Common myeloid progenitor, CD34-positive (primary cell): ENCODE measurements at regions not wholly inside any gene's neighbourhood (a gene's known extent, or its start where the extent isn't known, plus 50 kb on each side); places are given as distances from the start of the nearest gene placed in this dataset.

Experiments used
- CTCF ChIA-PET: fragments of 350-600 bp; sonication (Branson Sonifier 250); formaldehyde crosslinking; loops from one replicate; lab custom pipeline; 2021; ENCODE audit warnings: antibody characterized with exemption; lab: Charles Lee
- POLR2A ChIA-PET: fragments of 350-600 bp; sonication (Branson Sonifier 250); formaldehyde crosslinking; loops from one replicate; lab custom pipeline; 2021; ENCODE audit warnings: antibody characterized with exemption; lab: Charles Lee
- DNase-seq, 3 donors: peaks; one replicate each; pipeline versions ENCODE4 v3.0.0 to v3.0.0-alpha.2; 2013
- H3K27ac ChIP-seq, 2 experiments: 1 replicate in 1 of 2; 2 replicates in 1 of 2; pipeline ENCODE4 v1.7.0; 2013; ENCODE audit warnings: inconsistent platforms in 2 of 2, low read length in 2 of 2, mild to moderate bottlenecking in 2 of 2, low read depth in 1 of 2, moderate library complexity in 1 of 2; ENCODE audit not compliant: severe bottlenecking in 2 of 2, insufficient read depth in 1 of 2, poor library complexity in 1 of 2
- H3K27me3 ChIP-seq, 5 experiments: replicated peaks in 2 of 5; 1 replicate in 3 of 5; 2 replicates in 2 of 5; pipeline versions ENCODE4 v1.6.1 to v1.7.0; 2013; ENCODE audit warnings: low read length in 4 of 5, mild to moderate bottlenecking in 2 of 5, moderate library complexity in 2 of 5, inconsistent platforms in 1 of 5; ENCODE audit not compliant: insufficient read depth in 5 of 5, control insufficient read depth in 4 of 5
- H3K36me3 ChIP-seq, 4 experiments: 1 replicate in 2 of 4; 2 replicates in 2 of 4; pipeline versions ENCODE4 v1.6.1 to v1.7.0; 2013; ENCODE audit warnings: low read length in 3 of 4, control low read depth in 1 of 4, mild to moderate bottlenecking in 1 of 4; ENCODE audit not compliant: control insufficient read depth in 4 of 4, insufficient read depth in 4 of 4
- H3K4me1 ChIP-seq, 4 experiments: 1 replicate in 3 of 4; 2 replicates in 1 of 4; pipeline versions ENCODE4 v1.6.1 to v1.7.1; 2013; ENCODE audit warnings: low read length in 3 of 4, mild to moderate bottlenecking in 3 of 4, control low read depth in 1 of 4, inconsistent platforms in 1 of 4, moderate library complexity in 1 of 4; ENCODE audit not compliant: control insufficient read depth in 4 of 4, insufficient read depth in 4 of 4; ENCODE audit errors: control extremely low read depth in 1 of 4
- H3K4me3 ChIP-seq, 7 experiments: 1 replicate in 4 of 7; 2 replicates in 3 of 7; pipeline versions ENCODE4 v1.5.1 to v1.7.0; 2013; ENCODE audit warnings: mild to moderate bottlenecking in 7 of 7, low read length in 6 of 7, moderate library complexity in 6 of 7, inconsistent platforms in 2 of 7, low read depth in 2 of 7, control low read depth in 1 of 7; ENCODE audit not compliant: insufficient read depth in 4 of 7, control insufficient read depth in 1 of 7; ENCODE audit errors: extremely low read depth in 1 of 7
- H3K9me3 ChIP-seq, 5 experiments: 1 replicate in 4 of 5; 2 replicates in 1 of 5; pipeline versions ENCODE4 v1.6.1 to v1.7.1; 2013; ENCODE audit warnings: low read length in 4 of 5, mild to moderate bottlenecking in 2 of 5, inconsistent platforms in 1 of 5, low read depth in 1 of 5, moderate library complexity in 1 of 5; ENCODE audit not compliant: control insufficient read depth in 4 of 5, insufficient read depth in 2 of 5; ENCODE audit errors: control extremely low read depth in 1 of 5
- WGBS: methylation state at CpG from one replicate; pipeline ENCODE4 v1.1.5; 2013; ENCODE audit not compliant: insufficient coverage; 5-methylcytosine and 5-hydroxymethylcytosine counted together

DNA sequence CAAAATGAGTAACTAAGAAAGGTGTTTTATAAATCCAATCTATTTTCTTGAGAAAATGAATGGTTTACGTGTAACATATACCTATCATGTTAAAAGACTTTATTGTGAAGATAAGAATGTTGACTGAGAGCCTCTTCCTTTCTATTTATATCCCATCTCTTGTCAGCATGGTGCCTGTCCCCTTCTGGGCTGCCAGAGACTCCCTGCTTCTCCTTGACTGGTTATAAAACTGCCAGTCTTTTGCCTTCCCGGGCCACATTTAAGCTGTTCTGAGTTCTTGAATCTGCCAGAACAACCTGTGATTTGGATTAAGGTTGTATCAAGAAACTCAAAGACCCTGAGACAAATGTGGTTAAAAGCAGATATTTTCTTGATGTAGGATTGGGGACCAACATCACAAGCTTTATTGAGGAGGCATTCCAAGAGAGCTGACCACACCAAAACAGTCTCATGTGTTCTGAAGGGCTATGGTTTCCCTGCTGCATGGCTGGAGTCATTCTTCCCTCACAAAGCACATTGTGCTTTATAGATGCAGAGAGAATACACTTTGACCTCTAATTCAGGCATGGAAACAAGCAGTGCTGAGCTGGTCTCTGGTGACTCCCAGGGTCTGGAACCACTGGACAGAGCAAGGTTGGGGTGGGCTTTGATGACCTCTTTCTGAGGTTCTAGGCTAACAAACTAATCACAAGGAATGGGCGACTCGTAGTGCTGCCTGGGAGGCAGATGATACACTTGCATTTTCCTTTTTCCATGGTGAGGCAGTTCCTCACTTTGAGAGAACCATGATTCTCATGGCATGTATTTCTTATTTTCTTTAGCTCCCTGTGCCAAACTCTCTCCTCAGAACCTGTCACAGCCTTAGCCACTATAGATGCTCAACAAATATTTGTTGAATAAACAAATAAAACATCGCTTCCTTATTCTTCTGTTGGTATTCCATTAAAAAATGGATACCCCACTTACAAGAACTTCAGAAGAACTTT, 205.0 kb upstream of the PREP start:
- CTCF ChIA-PET = no interaction called here
- H3K27me3 ChIP-seq = no peaks in the 10 kb centered on the region
- H3K9me3 ChIP-seq = no peaks in the 10 kb centered on the region
- H3K4me1 ChIP-seq = peaks cover 0 to 9% (median 5%) of the 10 kb centered on the region in 4 experiments
- H3K27ac ChIP-seq = no peak overlapping the region
- H3K4me3 ChIP-seq = no peak overlapping the region
- H3K36me3 ChIP-seq = no peaks in the 10 kb centered on the region
- DNase-seq = no peak
- WGBS = 100% methylated on average over 3 of the region's 5 CpGs
- POLR2A ChIA-PET = no interaction called here

DNA sequence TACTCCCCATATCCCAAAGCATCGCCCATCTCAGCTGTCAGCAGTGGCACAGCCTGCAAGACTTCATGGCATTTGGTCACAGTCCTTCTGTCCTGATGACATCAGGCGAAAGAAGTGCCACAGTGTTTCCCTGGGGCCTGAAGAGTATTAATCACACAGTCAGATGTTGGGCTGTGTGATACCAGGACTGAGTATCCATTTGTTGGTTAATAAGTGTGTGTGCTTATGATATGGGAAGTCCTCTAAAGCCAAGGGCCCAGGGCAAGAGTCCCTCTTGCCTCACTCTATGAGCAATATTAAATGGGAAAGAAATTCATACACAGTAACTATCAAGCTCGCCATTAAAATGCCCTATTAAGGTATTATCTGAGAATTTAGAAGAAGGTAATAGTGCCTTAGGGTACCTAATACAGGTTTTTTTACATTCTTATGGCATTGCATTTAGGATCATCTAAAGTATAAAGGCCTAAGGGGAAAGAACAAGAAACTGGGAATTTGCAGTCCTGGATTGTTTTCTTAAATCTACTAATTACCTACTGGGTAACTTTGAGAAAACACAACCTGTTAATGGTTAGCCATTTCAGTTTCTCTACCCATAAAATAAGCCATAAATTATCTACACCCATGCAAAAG, 204.1 kb upstream of the PREP start:
- CTCF ChIA-PET = no interaction called here
- no peak overlapping the region for H3K4me3 ChIP-seq
- DNase-seq = no peak
- H3K9me3 ChIP-seq = no peaks in the 10 kb centered on the region
- POLR2A ChIA-PET = no interaction called here
- no peaks in the 10 kb centered on the region for H3K27me3 ChIP-seq
- no peaks in the 10 kb centered on the region for H3K36me3 ChIP-seq
- WGBS = 100% methylated on average over 2 of the region's 3 CpGs
- no peak overlapping the region for H3K27ac ChIP-seq
- H3K4me1 ChIP-seq = peaks cover 0 to 9% (median 5%) of the 10 kb centered on the region in 4 experiments

DNA sequence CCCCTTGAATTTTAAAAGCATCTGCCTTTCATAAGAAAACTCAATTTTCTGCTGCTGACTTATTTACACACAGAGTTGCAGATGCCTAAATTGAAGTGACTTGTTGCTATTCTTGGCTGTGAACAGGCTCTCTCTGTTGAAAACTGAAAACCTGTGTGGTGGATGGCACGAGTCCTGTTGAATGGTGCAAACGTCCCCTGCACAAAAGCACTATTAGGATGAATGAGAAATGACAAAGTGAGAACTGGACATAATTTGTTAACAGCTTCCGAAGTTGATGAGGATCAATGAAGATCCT, 201.7 kb upstream of the PREP start:
- no peak for DNase-seq

DNA sequence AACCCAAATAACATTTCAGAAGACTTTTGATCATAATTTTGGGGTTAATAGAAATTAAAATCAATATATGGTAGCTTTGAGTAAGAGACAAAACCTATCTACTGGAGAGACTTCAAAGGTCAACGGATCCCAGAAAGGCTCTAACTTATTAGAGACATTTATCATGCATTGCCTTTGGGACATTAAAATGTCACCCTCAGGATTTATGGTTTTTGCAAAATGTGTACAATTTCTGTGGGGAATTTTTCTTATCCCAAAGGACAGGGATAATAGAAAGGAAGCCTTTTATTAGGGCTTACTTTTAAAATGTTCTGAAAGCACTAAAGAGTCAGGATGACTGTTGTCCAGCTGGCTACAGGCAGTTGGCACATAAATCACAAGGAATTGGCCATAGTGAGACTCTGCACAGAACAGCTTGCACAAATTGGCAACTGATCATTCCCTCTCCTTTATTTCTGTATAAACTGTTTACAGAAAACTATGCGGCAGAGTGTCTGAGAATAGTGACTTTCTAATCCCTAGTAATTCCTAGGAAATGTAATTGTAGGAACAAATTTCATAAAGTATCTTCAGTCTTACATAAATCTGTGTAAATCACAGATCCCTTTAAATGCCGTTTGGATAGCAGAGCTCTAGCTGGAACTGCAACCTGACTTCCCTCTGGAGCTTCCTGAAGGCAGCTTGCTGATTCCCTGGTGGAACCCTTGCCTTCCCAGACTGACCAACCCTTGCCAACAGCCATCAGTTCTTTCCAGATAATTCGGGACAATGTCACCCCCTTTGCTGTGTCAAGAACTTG, 201.1 kb upstream of the PREP start:
- WGBS = 87% methylated on average over 3 of the region's 4 CpGs
- CTCF ChIA-PET = no interaction called here
- H3K9me3 ChIP-seq = no peaks in the 10 kb centered on the region
- no peaks in the 10 kb centered on the region for H3K36me3 ChIP-seq
- H3K27me3 ChIP-seq = no peaks in the 10 kb centered on the region
- POLR2A ChIA-PET = no interaction called here
- H3K4me3 ChIP-seq = no peak overlapping the region
- no peak for DNase-seq
- peaks cover 0 to 4% (median 0%) of the 10 kb centered on the region in 4 experiments for H3K4me1 ChIP-seq
- H3K27ac ChIP-seq = no peak overlapping the region

More for the DNA sequence above, 201.7 kb upstream of the PREP start:
- CTCF ChIA-PET = no interaction called here
- H3K27ac ChIP-seq = no peak overlapping the region
- POLR2A ChIA-PET = no interaction called here
- H3K9me3 ChIP-seq = no peaks in the 10 kb centered on the region
- no peak overlapping the region for H3K4me3 ChIP-seq
- H3K4me1 ChIP-seq = peaks cover 0 to 7% (median 3%) of the 10 kb centered on the region in 4 experiments
- WGBS = 100% methylated on average over 1 of the region's 3 CpGs
- no peaks in the 10 kb centered on the region for H3K36me3 ChIP-seq
- H3K27me3 ChIP-seq = no peaks in the 10 kb centered on the region

DNA sequence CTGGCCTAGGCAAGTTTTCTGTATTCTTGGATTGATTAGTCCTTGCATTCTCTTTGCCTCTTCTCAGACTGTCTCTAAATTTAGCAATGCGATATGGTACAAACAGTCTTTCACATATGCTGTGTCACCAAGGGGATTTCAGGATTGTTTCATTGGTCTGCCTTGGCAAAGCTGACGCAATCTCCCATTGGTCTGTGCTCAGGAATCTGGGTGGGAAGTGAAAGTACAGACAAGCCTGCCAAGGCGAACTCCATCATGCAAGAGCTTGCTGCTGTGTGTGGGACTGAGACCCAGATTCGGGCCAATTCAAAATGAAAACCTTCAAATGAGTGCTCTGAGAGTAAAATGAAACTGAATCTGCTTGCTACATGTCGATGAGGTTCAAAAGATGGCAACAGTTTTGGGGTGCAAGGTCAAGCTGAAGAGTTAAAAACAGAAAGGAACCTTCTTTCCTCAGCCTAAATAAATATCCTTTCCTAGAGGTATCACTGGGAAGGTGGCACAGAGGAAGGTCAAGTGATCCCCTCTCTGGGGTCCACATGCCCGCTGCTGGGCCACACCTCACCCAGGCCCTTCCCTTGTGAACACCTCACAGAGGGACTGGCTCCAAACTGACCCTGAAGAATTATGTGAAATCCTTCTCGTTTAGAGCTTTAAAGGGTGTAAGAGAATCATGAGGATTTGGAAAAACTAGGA, 198.8 kb upstream of the PREP start:
- ChIA-PET CTCF (no interaction called here), POLR2A (no interaction called here)
- WGBS = 97% methylated on average over 5 of the region's 7 CpGs
- Histone ChIP-seq H3K36me3 (no peaks in the 10 kb centered on the region), H3K27ac (no peak overlapping the region), H3K27me3 (no peaks in the 10 kb centered on the region), H3K4me1 (no peaks in the 10 kb centered on the region), H3K4me3 (no peak overlapping the region), H3K9me3 (peaks cover 0 to 4% (median 0%) of the 10 kb centered on the region in 5 experiments)
- DNase-seq = no peak

DNA sequence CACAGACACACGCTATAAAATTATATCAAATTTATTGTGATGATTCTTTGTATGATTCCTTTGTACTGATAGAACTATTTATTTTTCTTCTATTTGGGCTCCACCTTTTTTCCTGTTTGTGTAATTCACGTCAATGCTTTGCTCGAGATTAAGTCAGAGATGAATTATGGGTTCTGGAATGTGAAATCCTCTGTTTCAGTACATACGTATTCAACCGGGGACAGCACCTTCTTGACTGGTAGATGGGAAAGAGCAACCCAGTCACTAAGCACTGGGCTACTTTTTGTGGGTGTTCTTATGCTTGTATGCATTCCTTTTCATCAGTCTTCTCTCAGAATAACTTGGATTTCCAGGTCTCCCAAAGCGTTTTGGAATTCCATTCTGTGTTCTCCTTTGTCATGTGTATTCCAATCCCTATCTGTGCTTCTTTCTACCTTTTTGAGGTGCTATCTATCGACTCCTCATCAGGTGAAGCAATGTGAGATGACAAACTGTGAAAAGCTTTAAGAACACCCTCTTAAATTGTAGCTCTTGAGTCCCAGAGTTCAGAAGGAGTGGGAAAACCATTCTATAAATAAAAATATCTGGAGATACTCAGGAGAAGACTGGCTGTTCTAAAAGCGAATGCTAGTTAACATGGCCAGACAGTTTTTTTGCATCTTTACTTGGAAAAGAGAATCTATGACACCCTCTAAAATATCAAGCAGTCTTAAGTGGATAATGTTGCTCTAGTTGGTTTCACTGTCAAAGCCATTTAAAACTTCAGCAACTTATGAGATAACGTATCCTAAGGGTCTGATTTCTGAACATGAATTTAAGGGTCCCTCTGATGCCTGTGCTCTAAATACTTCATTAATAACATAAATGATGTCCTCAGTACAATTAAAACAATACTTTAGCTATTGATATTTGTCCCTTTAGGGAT, 197.7 kb upstream of the PREP start:
- POLR2A ChIA-PET = no interaction called here
- Histone ChIP-seq H3K27me3 (no peaks in the 10 kb centered on the region), H3K4me3 (no peak overlapping the region), H3K4me1 (no peaks in the 10 kb centered on the region), H3K36me3 (no peaks in the 10 kb centered on the region), H3K27ac (no peak overlapping the region), H3K9me3 (peaks cover 0 to 4% (median 0%) of the 10 kb centered on the region in 5 experiments)
- 87% methylated on average over 3 of the region's 9 CpGs for WGBS
- CTCF ChIA-PET = no interaction called here
- no peak for DNase-seq
